ENCODE measurements at regions not wholly inside any gene's neighbourhood (a gene's known extent, or its start where the extent isn't known, plus 50 kb on each side); places are given as distances from the start of the nearest gene placed in this dataset.

DNA sequence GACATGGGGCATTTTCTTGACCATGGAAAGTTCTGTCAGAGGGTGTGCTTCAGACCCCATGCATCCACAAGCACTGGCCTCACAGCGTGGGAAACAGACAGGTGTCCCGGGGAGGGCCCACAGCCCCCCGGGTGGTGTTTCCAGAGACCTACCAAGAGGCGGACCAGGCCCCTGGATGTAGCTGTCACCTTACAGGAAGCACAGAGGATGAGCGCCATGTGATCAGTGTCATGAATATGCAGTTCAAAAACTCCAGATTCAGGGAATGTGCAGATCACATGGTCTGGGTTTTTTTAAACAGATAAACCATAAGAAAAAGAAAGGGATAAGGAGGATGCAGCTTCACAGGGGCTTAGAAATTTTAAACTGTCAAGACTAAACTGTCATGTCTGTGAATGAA, 61.0 kb upstream of the SPATA13 start:
- TF ChIP-seq CTCF (IDR thresholded peaks at IDR 0.05; ENCODE audit: insufficient read depth, low read depth, low read length) (no peak), EZH2 (IDR thresholded peaks at IDR 0.05; ENCODE audit: insufficient read depth, low read length) (no peak)

Measured in astrocyte (in vitro differentiated cells and primary cell).